Suprapubic skin (tissue), 4 donors: ENCODE measurements at regions not wholly inside any gene's neighbourhood (a gene's known extent, or its start where the extent isn't known, plus 50 kb on each side); places are given as distances from the start of the nearest gene placed in this dataset.

Source experiments
- DNase-seq, 2 donors: peaks; one replicate each; pipeline ENCODE4 v3.0.0-alpha.2; 2019; ENCODE audit warnings: low spot score in 2 of 2
- H3K27ac ChIP-seq: fragments of 200-600 bp; sonication (generic); one replicate; pipeline ENCODE4 v1.5.1; 2019
- H3K27me3 ChIP-seq: fragments of 200-600 bp; sonication (generic); one replicate; pipeline ENCODE4 v1.5.1; 2019
- H3K36me3 ChIP-seq: fragments of 200-600 bp; sonication (generic); one replicate; pipeline ENCODE4 v1.5.1; 2019
- H3K4me1 ChIP-seq: fragments of 200-600 bp; sonication (generic); one replicate; pipeline ENCODE4 v1.5.1; 2019
- H3K4me3 ChIP-seq: fragments of 200-600 bp; sonication (generic); one replicate; pipeline ENCODE4 v1.5.1; 2019; ENCODE audit warnings: mild to moderate bottlenecking
- H3K9me3 ChIP-seq: fragments of 200-600 bp; sonication (generic); one replicate; pipeline ENCODE4 v1.5.1; 2019
- EP300 ChIP-seq: sonication (generic); formaldehyde crosslinking; IDR thresholded peaks from one replicate; pipeline ENCODE4 v1.6.1; 2017; ENCODE audit warnings: antibody characterized with exemption
- POLR2A ChIP-seq, 2 donors: fragments of 450-650 bp; IDR thresholded peaks; one replicate each; pipeline ENCODE4 v1.6.1; 2017; ENCODE audit warnings: antibody characterized with exemption in 2 of 2, mild to moderate bottlenecking in 2 of 2, moderate library complexity in 2 of 2
- POLR2AphosphoS5 ChIP-seq, 3 donors: sonication (generic); formaldehyde crosslinking; IDR thresholded peaks; one replicate each; pipeline ENCODE4 v1.6.1; 2017; ENCODE audit warnings: antibody characterized with exemption in 3 of 3
- WGBS: methylation state at CpG from one replicate; pipeline ENCODE4 v1.1.5; 2018; 5-methylcytosine and 5-hydroxymethylcytosine counted together
- TF ChIP-seq, protein P1 (sequence below), 2 donors: fragments of 200-600 bp in 1 of 2; fragments of 450-650 bp in 1 of 2; sonication (generic) in 1 of 2; IDR thresholded peaks; one replicate each; pipeline ENCODE4 v1.5.1; 2016 to 2019; ENCODE audit warnings: antibody characterized with exemption in 2 of 2, mild to moderate bottlenecking in 1 of 2, moderate library complexity in 1 of 2

DNA sequence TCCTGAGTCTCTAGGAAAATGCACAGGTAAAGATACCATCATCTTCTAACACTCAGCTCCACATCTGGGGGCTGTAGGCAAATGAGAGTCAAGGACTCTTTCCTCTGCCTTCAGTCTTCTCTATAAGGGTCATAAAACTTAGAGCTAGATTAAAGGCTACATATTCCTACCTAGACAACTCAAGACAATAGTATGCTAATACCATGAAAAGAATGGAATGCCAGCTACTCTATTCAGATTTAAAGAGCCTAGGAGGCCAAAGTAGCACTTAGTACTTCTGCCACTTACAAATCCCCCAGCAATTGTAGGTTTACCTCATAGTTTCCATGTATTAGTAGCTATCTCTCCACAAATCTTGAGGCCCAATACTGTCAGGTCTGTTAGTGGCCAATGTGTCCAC lies 453.0 kb downstream of the SLITRK5 start:
- no peak for TF ChIP-seq EP300
- TF ChIP-seq, protein P1, sequence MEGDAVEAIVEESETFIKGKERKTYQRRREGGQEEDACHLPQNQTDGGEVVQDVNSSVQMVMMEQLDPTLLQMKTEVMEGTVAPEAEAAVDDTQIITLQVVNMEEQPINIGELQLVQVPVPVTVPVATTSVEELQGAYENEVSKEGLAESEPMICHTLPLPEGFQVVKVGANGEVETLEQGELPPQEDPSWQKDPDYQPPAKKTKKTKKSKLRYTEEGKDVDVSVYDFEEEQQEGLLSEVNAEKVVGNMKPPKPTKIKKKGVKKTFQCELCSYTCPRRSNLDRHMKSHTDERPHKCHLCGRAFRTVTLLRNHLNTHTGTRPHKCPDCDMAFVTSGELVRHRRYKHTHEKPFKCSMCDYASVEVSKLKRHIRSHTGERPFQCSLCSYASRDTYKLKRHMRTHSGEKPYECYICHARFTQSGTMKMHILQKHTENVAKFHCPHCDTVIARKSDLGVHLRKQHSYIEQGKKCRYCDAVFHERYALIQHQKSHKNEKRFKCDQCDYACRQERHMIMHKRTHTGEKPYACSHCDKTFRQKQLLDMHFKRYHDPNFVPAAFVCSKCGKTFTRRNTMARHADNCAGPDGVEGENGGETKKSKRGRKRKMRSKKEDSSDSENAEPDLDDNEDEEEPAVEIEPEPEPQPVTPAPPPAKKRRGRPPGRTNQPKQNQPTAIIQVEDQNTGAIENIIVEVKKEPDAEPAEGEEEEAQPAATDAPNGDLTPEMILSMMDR (IDR thresholded peaks at IDR 0.05): no peak
- TF ChIP-seq POLR2AphosphoS5 (IDR thresholded peaks at IDR 0.05): no peak
- no peak for TF ChIP-seq POLR2A (IDR thresholded peaks at IDR 0.05)
- H3K27me3 ChIP-seq: no peaks in the 10 kb centered on the region
- H3K9me3 ChIP-seq: no peaks in the 10 kb centered on the region
- no peaks in the 10 kb centered on the region for H3K36me3 ChIP-seq
- H3K4me3 ChIP-seq: no peak overlapping the region
- H3K27ac ChIP-seq: no peak overlapping the region
- no peak for DNase-seq
- H3K4me1 ChIP-seq: no peaks in the 10 kb centered on the region

DNA sequence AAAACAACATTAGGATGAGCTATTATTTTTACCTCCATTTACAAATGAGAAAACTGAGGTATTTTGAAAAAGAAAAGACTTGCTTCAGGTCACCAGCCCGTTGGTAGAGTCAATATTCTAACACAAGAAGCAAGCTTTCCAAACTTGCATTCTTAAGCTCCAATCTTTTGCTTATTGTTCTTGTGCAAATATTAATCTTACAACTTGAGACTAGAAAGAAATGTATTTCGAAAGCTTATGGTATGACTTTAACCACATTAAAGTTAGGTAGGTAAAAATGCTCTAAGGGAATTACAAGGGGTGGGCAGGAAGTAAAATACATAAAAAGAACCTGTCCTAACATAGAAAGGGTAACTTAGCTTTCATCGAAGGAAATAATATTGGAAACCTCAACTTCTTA lies 453.9 kb downstream of the SLITRK5 start:
- H3K27ac ChIP-seq: no peak overlapping the region
- no peaks in the 10 kb centered on the region for H3K36me3 ChIP-seq
- DNase-seq: no peak
- H3K27me3 ChIP-seq: no peaks in the 10 kb centered on the region
- no peaks in the 10 kb centered on the region for H3K9me3 ChIP-seq
- H3K4me1 ChIP-seq: no peaks in the 10 kb centered on the region
- H3K4me3 ChIP-seq: no peak overlapping the region
- 66% methylated on average over 3 of the region's 3 CpGs for WGBS
- TF ChIP-seq POLR2AphosphoS5 (IDR thresholded peaks at IDR 0.05): no peak
- TF ChIP-seq, protein P1 (IDR thresholded peaks at IDR 0.05): no peak
- TF ChIP-seq POLR2A (IDR thresholded peaks at IDR 0.05): no peak
- TF ChIP-seq EP300: no peak

DNA sequence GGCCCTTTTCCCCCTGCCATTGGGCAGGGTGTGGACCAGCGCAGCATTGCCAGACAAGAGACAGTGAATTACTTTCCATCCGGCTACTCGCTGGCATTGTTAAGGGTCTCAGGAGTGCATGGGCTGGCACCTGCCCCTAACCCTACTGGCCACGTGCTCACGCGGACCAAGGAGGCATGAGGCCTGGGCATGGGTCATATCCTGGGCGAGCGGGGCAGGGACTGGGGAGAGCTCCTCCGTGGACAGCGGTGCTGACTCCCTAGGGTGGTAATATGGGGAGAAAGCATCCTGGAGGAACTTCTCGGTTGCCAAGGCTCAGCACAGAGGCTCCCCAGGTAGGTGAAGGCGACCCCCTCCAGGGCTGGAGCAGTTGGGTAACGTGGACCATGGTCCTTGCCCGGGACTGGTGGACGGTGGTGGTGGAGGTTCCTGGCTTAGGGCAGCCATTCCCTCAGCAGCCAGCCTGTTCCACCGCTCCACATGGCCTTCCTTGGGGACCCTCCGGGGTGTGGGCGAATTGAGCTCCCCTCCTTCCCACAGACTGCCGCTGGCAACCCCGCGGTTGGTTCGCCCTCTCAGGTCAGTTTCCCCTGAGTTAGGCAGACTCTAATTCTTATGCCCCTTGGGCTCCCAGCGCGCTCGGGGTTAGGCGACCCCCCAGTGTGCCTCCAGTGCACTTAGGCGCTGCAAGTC lies 465.1 kb downstream of the SLITRK5 start:
- no peak for DNase-seq
- Histone ChIP-seq H3K4me1 (no peaks in the 10 kb centered on the region), H3K27me3 (no peaks in the 10 kb centered on the region), H3K27ac (no peak overlapping the region), H3K36me3 (no peaks in the 10 kb centered on the region), H3K9me3 (no peaks in the 10 kb centered on the region), H3K4me3 (no peak overlapping the region)
- no peak for TF ChIP-seq EP300
- no peak for TF ChIP-seq POLR2A (IDR thresholded peaks at IDR 0.05)
- TF ChIP-seq, protein P1 (IDR thresholded peaks at IDR 0.05): no peak
- no peak for TF ChIP-seq POLR2AphosphoS5 (IDR thresholded peaks at IDR 0.05)
- 95% methylated on average over 14 of the region's 27 CpGs for WGBS

DNA sequence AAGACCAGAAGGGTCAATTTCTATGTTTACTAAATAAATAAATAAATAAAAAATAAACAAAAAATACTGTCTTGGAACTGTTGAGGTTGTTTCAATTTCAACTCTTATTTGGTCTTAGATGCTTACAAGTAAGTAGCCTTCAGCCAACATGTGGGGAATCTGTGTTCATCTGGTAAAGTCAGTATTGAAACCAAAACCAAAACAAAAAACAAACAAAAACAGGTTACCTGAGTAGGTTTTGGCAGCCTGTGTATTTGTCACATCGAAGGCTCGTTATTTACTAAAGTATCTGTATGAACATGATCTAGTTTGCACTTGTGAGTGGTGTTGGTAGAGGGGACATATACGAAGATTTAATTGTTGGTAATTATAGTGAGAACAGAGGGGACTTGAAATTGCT lies 471.5 kb downstream of the SLITRK5 start:
- no peak overlapping the region for H3K4me3 ChIP-seq
- no peaks in the 10 kb centered on the region for H3K4me1 ChIP-seq
- no peak for DNase-seq
- H3K27me3 ChIP-seq: no peaks in the 10 kb centered on the region
- no peak overlapping the region for H3K27ac ChIP-seq
- TF ChIP-seq, protein P1 (IDR thresholded peaks at IDR 0.05): no peak
- TF ChIP-seq POLR2A (IDR thresholded peaks at IDR 0.05) (no peak), POLR2AphosphoS5 (IDR thresholded peaks at IDR 0.05) (no peak), EP300 (no peak)
- H3K36me3 ChIP-seq: no peaks in the 10 kb centered on the region
- 39% methylated on average over 3 of the region's 3 CpGs for WGBS
- H3K9me3 ChIP-seq: no peaks in the 10 kb centered on the region

DNA sequence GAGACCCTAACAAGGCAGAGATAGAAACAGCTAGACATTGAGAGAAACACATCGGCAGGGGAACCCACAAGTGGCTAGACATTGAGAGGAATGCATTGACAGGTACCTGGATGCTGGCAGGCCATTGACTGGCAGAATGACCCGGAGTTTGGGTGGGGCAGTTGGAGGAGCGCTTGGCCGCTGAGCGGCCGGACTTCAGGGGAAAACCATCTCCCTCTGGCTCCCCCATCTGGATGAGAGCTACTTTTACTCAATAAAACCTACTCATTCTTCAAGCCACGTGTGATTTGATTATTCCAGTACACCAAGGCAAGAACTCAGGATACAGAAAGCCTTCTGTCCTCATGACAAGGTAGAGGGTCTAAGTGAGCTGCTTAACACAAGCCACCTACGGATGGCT lies 473.4 kb downstream of the SLITRK5 start:
- no peak overlapping the region for H3K27ac ChIP-seq
- no peaks in the 10 kb centered on the region for H3K9me3 ChIP-seq
- no peak overlapping the region for H3K4me3 ChIP-seq
- no peaks in the 10 kb centered on the region for H3K4me1 ChIP-seq
- H3K27me3 ChIP-seq: no peaks in the 10 kb centered on the region
- 94% methylated on average over 8 of the region's 8 CpGs for WGBS
- TF ChIP-seq EP300 (no peak), POLR2A (IDR thresholded peaks at IDR 0.05) (no peak), POLR2AphosphoS5 (IDR thresholded peaks at IDR 0.05) (no peak)
- TF ChIP-seq, protein P1 (IDR thresholded peaks at IDR 0.05): no peak
- H3K36me3 ChIP-seq: no peaks in the 10 kb centered on the region
- no peak for DNase-seq
